Uterus (tissue), 2 donors: ENCODE measurements at regions not wholly inside any gene's neighbourhood (a gene's known extent, or its start where the extent isn't known, plus 50 kb on each side); places are given as distances from the start of the nearest gene placed in this dataset.

ENCODE experiments used
- POLR2A ChIP-seq, 2 donors: fragments of 450-650 bp; IDR thresholded peaks; one replicate each; pipeline ENCODE4 v1.6.1; 2016; ENCODE audit warnings: antibody characterized with exemption in 2 of 2, mild to moderate bottlenecking in 1 of 2, moderate library complexity in 1 of 2
- TF ChIP-seq, protein P1 (sequence below), 4 experiments: fragments of 200-600 bp in 2 of 4; fragments of 450-650 bp in 2 of 4; sonication (generic) in 2 of 4; IDR thresholded peaks; one replicate each; pipeline ENCODE4 v1.5.1; 2016 to 2019; ENCODE audit warnings: antibody characterized with exemption in 4 of 4, mild to moderate bottlenecking in 2 of 4, moderate library complexity in 1 of 4

DNA sequence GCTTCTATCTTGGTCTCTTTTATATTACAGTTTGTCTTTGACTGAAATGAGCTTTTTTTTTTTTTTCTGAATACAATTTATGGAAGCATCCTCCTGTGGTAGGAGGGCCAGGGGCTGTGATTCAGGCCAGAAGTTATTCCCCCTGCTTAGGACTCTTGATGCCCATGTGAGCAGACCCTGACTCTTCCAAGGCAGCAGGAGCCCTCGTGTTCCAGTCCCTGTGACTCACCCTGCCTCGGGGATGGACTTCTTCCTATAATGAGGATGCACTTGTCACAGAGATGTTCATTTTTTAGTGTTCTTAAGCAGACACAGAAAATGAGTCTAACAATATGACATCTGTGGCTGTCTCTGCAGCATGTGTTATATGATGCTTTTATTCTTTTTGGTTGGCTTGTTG lies 1293.7 kb upstream of the AUTS2 start:
- no peak for TF ChIP-seq POLR2A (IDR thresholded peaks at IDR 0.05)
- TF ChIP-seq, protein P1, sequence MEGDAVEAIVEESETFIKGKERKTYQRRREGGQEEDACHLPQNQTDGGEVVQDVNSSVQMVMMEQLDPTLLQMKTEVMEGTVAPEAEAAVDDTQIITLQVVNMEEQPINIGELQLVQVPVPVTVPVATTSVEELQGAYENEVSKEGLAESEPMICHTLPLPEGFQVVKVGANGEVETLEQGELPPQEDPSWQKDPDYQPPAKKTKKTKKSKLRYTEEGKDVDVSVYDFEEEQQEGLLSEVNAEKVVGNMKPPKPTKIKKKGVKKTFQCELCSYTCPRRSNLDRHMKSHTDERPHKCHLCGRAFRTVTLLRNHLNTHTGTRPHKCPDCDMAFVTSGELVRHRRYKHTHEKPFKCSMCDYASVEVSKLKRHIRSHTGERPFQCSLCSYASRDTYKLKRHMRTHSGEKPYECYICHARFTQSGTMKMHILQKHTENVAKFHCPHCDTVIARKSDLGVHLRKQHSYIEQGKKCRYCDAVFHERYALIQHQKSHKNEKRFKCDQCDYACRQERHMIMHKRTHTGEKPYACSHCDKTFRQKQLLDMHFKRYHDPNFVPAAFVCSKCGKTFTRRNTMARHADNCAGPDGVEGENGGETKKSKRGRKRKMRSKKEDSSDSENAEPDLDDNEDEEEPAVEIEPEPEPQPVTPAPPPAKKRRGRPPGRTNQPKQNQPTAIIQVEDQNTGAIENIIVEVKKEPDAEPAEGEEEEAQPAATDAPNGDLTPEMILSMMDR (IDR thresholded peaks at IDR 0.05), result no peak
